Keratinocyte (primary cell): ENCODE measurements at regions not wholly inside any gene's neighbourhood (a gene's known extent, or its start where the extent isn't known, plus 50 kb on each side); places are given as distances from the start of the nearest gene placed in this dataset.

Source experiments
- DNase-seq: peaks from one replicate; pipeline ENCODE4 v3.0.0-alpha.2; 2011; ENCODE audit warnings: low read depth, missing footprints, low spot score
- FAIRE-seq: peaks from 2 replicates; lab custom pipeline; 2011; peaks lifted over from hg19 to GRCh38; lab: Jason Lieb, UNC
- H2AFZ ChIP-seq: 2 replicates; pipeline ENCODE4 v1.6.0; 2012; ENCODE audit warnings: low read length, control low read depth, inconsistent platforms; ENCODE audit not compliant: control insufficient read depth
- H3K27ac ChIP-seq: 2 replicates; pipeline ENCODE4 v1.5.1; 2011; ENCODE audit warnings: low read length; ENCODE audit not compliant: control insufficient read depth, insufficient read depth
- H3K27me3 ChIP-seq: 3 replicates; pipeline ENCODE4 v1.6.0; 2011; ENCODE audit warnings: low read length; ENCODE audit not compliant: control insufficient read depth, insufficient read depth; ENCODE audit errors: extremely low read depth
- H3K36me3 ChIP-seq, 2 experiments: 2 replicates in 1 of 2; 3 replicates in 1 of 2; pipeline ENCODE4 v1.5.1; 2011; ENCODE audit warnings: low read length in 2 of 2, mild to moderate bottlenecking in 1 of 2; ENCODE audit not compliant: control insufficient read depth in 2 of 2, insufficient read depth in 2 of 2; ENCODE audit errors: extremely low read depth in 1 of 2
- H3K4me1 ChIP-seq: 3 replicates; pipeline ENCODE4 v1.5.1; 2011; ENCODE audit warnings: low read length; ENCODE audit not compliant: control insufficient read depth, insufficient read depth; ENCODE audit errors: extremely low read depth
- H3K4me2 ChIP-seq: 3 replicates; pipeline ENCODE4 v1.6.0; 2011; ENCODE audit warnings: low read depth, low read length; ENCODE audit not compliant: control insufficient read depth, insufficient read depth; ENCODE audit errors: extremely low read depth
- H3K4me3 ChIP-seq, 3 experiments: fragments of 200-600 bp in 1 of 3; sonication (generic) in 1 of 3; 2 replicates in 2 of 3; 3 replicates in 1 of 3; pipeline ENCODE4 v1.5.1; 2011 to 2016; ENCODE audit warnings: low read length in 3 of 3, mild to moderate bottlenecking in 3 of 3, control low read depth in 2 of 3, inconsistent platforms in 1 of 3, low read depth in 1 of 3, mixed read lengths in 1 of 3, mixed run types in 1 of 3, moderate library complexity in 1 of 3; ENCODE audit not compliant: control insufficient read depth in 2 of 3, insufficient read depth in 2 of 3; ENCODE audit errors: extremely low read depth in 1 of 3
- H3K79me2 ChIP-seq: 2 replicates; pipeline ENCODE4 v1.6.0; 2012; ENCODE audit warnings: low read length; ENCODE audit not compliant: control insufficient read depth, insufficient read depth
- H3K9ac ChIP-seq: 3 replicates; pipeline ENCODE4 v1.6.0; 2011; ENCODE audit warnings: low read length; ENCODE audit not compliant: control insufficient read depth, insufficient read depth; ENCODE audit errors: extremely low read depth
- H3K9me1 ChIP-seq: 3 replicates; pipeline ENCODE4 v1.6.0; 2011; ENCODE audit warnings: low read length; ENCODE audit not compliant: control insufficient read depth, insufficient read depth; ENCODE audit errors: extremely low read depth
- H3K9me3 ChIP-seq: 2 replicates; pipeline ENCODE4 v1.5.1; 2012; ENCODE audit warnings: low read depth, low read length; ENCODE audit not compliant: control insufficient read depth
- H4K20me1 ChIP-seq: 3 replicates; pipeline ENCODE4 v1.6.0; 2011; ENCODE audit warnings: low read length; ENCODE audit not compliant: control insufficient read depth, insufficient read depth; ENCODE audit errors: extremely low read depth
- EZH2 ChIP-seq: IDR thresholded peaks from one replicate; pipeline ENCODE4 v1.6.1; 2012; ENCODE audit warnings: inconsistent platforms, mild to moderate bottlenecking, low read length, moderate library complexity
- dilution Hi-C: fragments of 300-500 bp; cut with MboI; formaldehyde crosslinking; loops from one replicate; pipeline ENCODE4 v1.7.0; 2020; ENCODE audit warnings: low sequenced_read_pairs; ENCODE audit not compliant: extremely low pct_ligation_motif_present
- TF ChIP-seq, protein P1 (sequence below), 3 experiments: IDR thresholded peaks in 1 of 3; conservative IDR thresholded peaks in 1 of 3; optimal IDR thresholded peaks in 1 of 3; 2 replicates in 2 of 3; 3 replicates in 1 of 3; pipeline versions ENCODE3 to v1.5.1; 2011; ENCODE audit warnings: low read length in 3 of 3, mild to moderate bottlenecking in 3 of 3, moderate library complexity in 2 of 3, control low read depth in 1 of 3, inconsistent platforms in 1 of 3; ENCODE audit not compliant: insufficient read depth in 2 of 3; ENCODE audit errors: extremely low read depth in 1 of 3

DNA sequence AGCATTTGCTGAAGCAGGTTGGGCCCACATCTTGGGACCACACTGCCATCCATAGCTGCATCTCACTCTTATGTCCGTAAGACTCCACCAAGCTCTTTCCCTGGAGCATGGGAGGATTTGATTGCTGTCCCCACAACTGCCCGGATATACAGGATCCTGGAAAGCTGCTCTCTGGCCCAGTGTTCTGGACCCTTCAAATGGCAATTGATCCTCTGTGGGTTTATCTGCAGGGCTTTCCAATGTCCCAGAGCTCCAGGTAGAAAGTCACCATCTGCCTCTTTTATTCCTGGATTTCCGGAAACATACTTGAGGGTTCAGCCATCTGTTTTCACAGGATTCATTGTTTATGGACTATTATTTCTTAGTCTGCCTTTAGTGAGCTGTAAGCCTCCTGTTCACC lies 214.6 kb downstream of the SREK1 start:
- H3K4me2 ChIP-seq = no peak overlapping the region
- H3K4me1 ChIP-seq = no peaks in the 10 kb centered on the region
- no peak for DNase-seq
- H3K27me3 ChIP-seq = no peaks in the 10 kb centered on the region
- no peak overlapping the region for H2AFZ ChIP-seq
- H3K79me2 ChIP-seq = no peaks in the 10 kb centered on the region
- TF ChIP-seq EZH2 = no peak
- TF ChIP-seq, protein P1, sequence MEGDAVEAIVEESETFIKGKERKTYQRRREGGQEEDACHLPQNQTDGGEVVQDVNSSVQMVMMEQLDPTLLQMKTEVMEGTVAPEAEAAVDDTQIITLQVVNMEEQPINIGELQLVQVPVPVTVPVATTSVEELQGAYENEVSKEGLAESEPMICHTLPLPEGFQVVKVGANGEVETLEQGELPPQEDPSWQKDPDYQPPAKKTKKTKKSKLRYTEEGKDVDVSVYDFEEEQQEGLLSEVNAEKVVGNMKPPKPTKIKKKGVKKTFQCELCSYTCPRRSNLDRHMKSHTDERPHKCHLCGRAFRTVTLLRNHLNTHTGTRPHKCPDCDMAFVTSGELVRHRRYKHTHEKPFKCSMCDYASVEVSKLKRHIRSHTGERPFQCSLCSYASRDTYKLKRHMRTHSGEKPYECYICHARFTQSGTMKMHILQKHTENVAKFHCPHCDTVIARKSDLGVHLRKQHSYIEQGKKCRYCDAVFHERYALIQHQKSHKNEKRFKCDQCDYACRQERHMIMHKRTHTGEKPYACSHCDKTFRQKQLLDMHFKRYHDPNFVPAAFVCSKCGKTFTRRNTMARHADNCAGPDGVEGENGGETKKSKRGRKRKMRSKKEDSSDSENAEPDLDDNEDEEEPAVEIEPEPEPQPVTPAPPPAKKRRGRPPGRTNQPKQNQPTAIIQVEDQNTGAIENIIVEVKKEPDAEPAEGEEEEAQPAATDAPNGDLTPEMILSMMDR (optimal IDR thresholded peaks at IDR 0.05 in 1 of 3, IDR thresholded peaks at IDR 0.05 in 1 of 3, conservative IDR thresholded peaks at IDR 0.05 in 1 of 3; ENCODE audit: extremely low read depth in 1 of 3, insufficient read depth in 2 of 3, low read length in 3 of 3) = no peak
- no peaks in the 10 kb centered on the region for H4K20me1 ChIP-seq
- H3K27ac ChIP-seq = no peak overlapping the region
- H3K4me3 ChIP-seq = no peak overlapping the region
- H3K36me3 ChIP-seq = no peaks in the 10 kb centered on the region
- no peaks in the 10 kb centered on the region for H3K9me1 ChIP-seq
- no peak for FAIRE-seq
- H3K9ac ChIP-seq = no peak overlapping the region
- dilution Hi-C loops = no loop called here
- no peaks in the 10 kb centered on the region for H3K9me3 ChIP-seq

DNA sequence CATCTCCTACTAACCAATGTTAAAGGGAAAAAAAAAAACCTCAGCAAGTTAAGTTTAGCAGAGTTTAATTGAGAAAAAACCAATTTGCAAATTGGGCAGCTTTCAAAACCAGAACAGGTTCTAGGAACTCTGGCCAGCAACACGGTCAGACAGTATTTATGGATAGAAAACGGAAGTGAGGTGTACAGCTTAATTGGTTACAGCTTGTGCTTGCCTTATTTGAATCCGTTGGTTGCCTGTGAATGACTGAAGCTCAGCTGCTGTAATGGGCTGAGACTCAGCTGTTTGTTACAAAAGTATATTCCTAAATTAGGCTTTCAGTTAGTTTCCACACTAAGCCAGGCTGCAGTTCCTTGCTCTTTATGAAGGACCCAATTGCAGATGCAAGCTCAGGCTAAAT lies 217.0 kb downstream of the SREK1 start:
- Histone ChIP-seq H4K20me1 (no peaks in the 10 kb centered on the region), H3K27ac (no peak overlapping the region), H3K36me3 (no peaks in the 10 kb centered on the region), H2AFZ (no peak overlapping the region), H3K9me1 (no peaks in the 10 kb centered on the region), H3K4me2 (no peak overlapping the region), H3K9me3 (no peaks in the 10 kb centered on the region), H3K9ac (no peak overlapping the region), H3K4me1 (no peaks in the 10 kb centered on the region), H3K27me3 (no peaks in the 10 kb centered on the region), H3K4me3 (no peak overlapping the region), H3K79me2 (no peaks in the 10 kb centered on the region)
- FAIRE-seq (no peak), DNase-seq (no peak)
- TF ChIP-seq, protein P1 (optimal IDR thresholded peaks at IDR 0.05 in 1 of 3, IDR thresholded peaks at IDR 0.05 in 1 of 3, conservative IDR thresholded peaks at IDR 0.05 in 1 of 3; ENCODE audit: extremely low read depth in 1 of 3, insufficient read depth in 2 of 3, low read length in 3 of 3) = no peak
- no peak for TF ChIP-seq EZH2
- dilution Hi-C loops = no loop called here
